Muscle of leg (tissue), 3 donors: ENCODE measurements at regions not wholly inside any gene's neighbourhood (a gene's known extent, or its start where the extent isn't known, plus 50 kb on each side); places are given as distances from the start of the nearest gene placed in this dataset.

Experiments
- DNase-seq: peaks from one replicate; pipeline ENCODE4 v3.0.0; 2013
- H3K27ac ChIP-seq: one replicate; pipeline ENCODE4 v1.5.1; 2013; ENCODE audit warnings: mild to moderate bottlenecking, low read length, control low read depth
- H3K27me3 ChIP-seq: one replicate; pipeline ENCODE4 v1.6.1; 2013; ENCODE audit warnings: low read length; ENCODE audit not compliant: control insufficient read depth, insufficient read depth
- H3K36me3 ChIP-seq: one replicate; pipeline ENCODE4 v1.6.1; 2013; ENCODE audit warnings: low read length; ENCODE audit not compliant: control insufficient read depth, insufficient read depth
- H3K4me1 ChIP-seq: one replicate; pipeline ENCODE4 v1.6.1; 2013; ENCODE audit warnings: low read length; ENCODE audit not compliant: control insufficient read depth, insufficient read depth
- H3K4me3 ChIP-seq: one replicate; pipeline ENCODE4 v1.5.1; 2013; ENCODE audit warnings: low read length, control low read depth
- H3K9me3 ChIP-seq: replicated peaks from 2 replicates; pipeline ENCODE4 v1.6.1; 2013; ENCODE audit warnings: low read depth, low read length; ENCODE audit not compliant: control insufficient read depth
- WGBS: methylation state at CpG from one replicate; pipeline ENCODE4 v1.1.5; 2013; ENCODE audit warnings: missing lambda C conversion rate; ENCODE audit not compliant: insufficient coverage; 5-methylcytosine and 5-hydroxymethylcytosine counted together

DNA sequence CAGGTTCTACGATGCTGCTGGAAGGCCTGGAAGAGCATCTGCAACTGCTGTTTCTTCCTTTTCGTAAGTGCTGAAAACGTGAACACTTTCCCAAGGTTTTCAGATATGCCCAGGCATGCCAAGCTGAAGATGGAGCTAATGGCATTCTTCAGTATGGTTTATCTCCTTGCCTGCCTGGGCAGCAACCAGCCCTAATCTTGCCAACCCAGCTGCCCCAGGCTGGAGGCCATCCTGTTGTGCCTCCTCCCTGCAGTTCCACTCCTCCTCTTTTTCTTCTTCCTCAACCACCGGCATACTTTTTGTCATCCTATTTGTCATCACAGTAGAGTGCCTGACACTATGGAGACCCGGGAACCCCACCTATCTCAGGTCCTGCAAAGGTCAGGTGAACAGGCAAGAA is 1849.3 kb downstream of the TP53TG3F start:
- Histone ChIP-seq H3K27ac (no peak overlapping the region), H3K4me1 (no peaks in the 10 kb centered on the region), H3K27me3 (no peaks in the 10 kb centered on the region), H3K4me3 (no peak overlapping the region), H3K9me3 (peaks cover 56% of the 10 kb centered on the region), H3K36me3 (no peaks in the 10 kb centered on the region)
- no peak for DNase-seq
- 70% methylated on average over 4 of the region's 5 CpGs for WGBS

DNA sequence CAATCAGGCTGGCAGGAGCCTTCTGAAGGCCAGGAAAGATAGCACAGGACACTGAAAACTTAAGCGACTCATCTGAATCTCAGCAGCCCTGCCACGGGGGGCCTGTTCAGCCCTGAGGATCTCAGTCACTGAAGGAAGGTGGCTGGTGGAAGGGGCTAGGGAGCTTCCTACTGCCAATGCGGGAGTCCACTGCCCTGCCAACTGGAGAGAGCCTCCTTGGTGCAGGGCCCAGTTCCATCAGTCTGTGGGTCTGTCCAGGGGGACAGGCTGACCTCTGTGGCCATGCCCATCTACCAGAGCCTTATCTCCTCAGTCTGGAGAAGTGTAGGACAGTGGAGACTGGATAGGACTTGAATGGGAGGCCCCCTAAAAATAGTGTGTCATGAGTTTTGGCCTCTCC is 1851.6 kb downstream of the TP53TG3F start:
- no peak overlapping the region for H3K27ac ChIP-seq
- H3K4me1 ChIP-seq, result no peaks in the 10 kb centered on the region
- no peaks in the 10 kb centered on the region for H3K27me3 ChIP-seq
- no peaks in the 10 kb centered on the region for H3K36me3 ChIP-seq
- DNase-seq, result no peak
- H3K4me3 ChIP-seq, result no peak overlapping the region
- 80% methylated on average over 3 of the region's 3 CpGs for WGBS
- peaks cover 58% of the 10 kb centered on the region for H3K9me3 ChIP-seq

DNA sequence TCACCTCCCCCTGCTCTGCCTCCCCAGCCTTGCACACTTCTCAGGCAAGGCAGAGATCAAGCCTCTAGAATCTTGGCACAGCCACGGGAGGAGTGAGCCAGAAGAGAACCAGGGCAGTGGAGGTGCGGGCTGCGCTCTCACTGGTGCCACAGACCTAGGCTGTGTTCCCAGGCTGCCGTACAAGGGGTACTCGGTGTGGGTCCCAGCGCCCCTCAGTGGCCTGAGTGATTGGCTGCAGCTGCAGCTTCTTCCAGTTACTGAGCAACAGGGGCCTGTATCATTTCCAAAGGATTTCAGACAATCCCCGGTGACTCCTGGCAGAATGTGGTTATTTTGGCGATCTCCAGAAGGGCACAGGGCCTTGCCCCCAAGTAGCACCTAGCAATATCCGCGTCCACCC is 1852.1 kb downstream of the TP53TG3F start:
- no peaks in the 10 kb centered on the region for H3K4me1 ChIP-seq
- DNase-seq, result no peak
- peaks cover 62% of the 10 kb centered on the region for H3K9me3 ChIP-seq
- no peaks in the 10 kb centered on the region for H3K36me3 ChIP-seq
- 63% methylated on average over 10 of the region's 10 CpGs for WGBS
- H3K4me3 ChIP-seq, result no peak overlapping the region
- H3K27me3 ChIP-seq, result no peaks in the 10 kb centered on the region
- H3K27ac ChIP-seq, result no peak overlapping the region

DNA sequence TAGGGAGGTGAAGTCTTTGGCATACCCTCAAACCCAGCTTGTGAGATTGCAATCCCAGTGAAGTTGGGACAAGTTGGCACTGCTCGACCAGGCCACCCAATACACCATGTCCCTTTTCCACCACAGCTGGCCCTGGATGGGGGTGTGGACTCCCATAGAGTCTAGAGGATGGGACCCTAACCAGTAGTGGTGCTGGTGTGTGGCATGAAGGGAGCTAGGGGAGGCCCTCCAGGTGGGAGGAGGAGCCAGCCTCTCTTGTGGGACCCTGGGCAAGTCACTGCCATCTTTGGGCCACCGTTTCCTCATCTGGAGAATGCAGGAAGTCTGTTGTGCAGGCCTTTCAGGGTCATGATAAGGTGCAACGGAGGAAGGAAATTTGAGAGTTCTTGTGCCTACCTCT is 1854.9 kb downstream of the TP53TG3F start:
- Histone ChIP-seq H3K9me3 (peaks cover 47% of the 10 kb centered on the region), H3K4me1 (no peaks in the 10 kb centered on the region), H3K36me3 (no peaks in the 10 kb centered on the region), H3K4me3 (no peak overlapping the region), H3K27me3 (no peaks in the 10 kb centered on the region), H3K27ac (no peak overlapping the region)
- no peak for DNase-seq
- 20% methylated on average over 1 of the region's 3 CpGs for WGBS

DNA sequence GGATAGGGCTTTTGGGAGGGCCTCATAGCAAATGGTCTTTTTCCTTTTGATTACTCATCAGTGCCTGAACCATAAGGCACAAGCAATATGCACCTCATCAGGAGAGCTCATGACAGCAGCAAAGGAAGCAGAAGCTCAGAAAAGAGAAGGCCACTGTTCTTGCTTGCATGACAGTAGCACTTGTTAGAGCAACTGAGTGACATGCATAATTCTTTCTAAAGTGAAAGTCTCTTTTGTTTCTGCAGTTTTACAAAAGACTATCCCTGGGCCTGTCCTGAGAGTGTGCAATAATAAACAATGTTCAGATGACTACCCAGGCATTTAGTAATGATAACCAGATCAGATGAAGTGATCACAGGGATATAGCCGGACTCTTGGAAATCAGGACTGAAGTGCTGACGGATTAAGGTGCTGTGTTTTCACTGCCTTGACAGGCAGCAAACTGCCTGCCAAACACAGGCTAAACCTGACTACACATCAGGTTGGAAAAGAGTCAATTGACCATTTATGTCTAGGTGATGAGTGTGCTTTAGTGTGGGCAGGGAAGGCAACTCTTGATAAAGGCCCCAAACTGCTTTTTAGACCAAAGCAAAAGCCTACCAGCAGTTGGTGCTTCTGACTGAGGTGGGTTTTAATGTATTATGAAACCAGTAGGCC is 1860.3 kb downstream of the TP53TG3F start:
- no peaks in the 10 kb centered on the region for H3K36me3 ChIP-seq
- 40% methylated on average over 1 of the region's 2 CpGs for WGBS
- DNase-seq, result no peak
- no peak overlapping the region for H3K27ac ChIP-seq
- no peaks in the 10 kb centered on the region for H3K27me3 ChIP-seq
- no peak overlapping the region for H3K4me3 ChIP-seq
- peaks cover 30% of the 10 kb centered on the region for H3K9me3 ChIP-seq
- no peaks in the 10 kb centered on the region for H3K4me1 ChIP-seq

DNA sequence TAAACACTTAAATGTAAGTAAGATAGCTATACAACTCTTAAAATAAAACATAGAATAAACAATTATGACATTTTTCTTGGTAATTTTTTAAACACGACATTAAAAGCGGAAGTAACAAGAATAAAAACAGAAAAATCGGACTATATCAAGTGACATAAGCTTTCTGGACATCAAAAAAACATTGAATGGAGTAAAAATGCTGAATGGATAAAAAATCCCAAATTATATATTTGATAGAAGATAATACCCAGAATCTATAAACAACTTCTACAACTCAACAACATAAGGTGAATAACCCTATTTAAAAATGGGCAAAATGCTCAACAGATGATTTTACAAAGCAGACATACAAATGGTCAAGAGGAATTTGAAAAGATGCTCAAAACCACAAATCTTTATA is 1866.5 kb downstream of the TP53TG3F start:
- DNase-seq, result no peak
- Histone ChIP-seq H3K27me3 (no peaks in the 10 kb centered on the region), H3K9me3 (peaks cover 16% of the 10 kb centered on the region), H3K4me3 (no peak overlapping the region), H3K36me3 (no peaks in the 10 kb centered on the region), H3K27ac (no peak overlapping the region), H3K4me1 (no peaks in the 10 kb centered on the region)
- WGBS, result no CpG with 5 or more reads among the region's 3 CpGs

DNA sequence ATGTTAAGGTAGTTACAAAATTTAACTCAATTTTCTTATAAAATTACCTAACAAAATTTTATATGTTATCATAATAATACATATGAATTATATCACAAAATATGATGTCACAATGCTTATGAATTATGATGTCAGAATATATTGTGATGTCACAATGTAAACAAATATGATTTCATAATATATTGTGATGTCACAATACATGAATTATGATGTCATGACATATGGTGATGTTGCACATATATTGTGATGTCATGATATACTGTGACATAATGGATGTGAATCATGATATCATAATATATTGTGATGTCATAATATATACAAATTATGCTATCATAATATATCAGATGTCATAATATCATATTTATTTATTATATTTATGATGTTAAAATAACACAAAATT is 1879.9 kb downstream of the TP53TG3F start:
- no peak overlapping the region for H3K27ac ChIP-seq
- no peak for DNase-seq
- no peak overlapping the region for H3K4me3 ChIP-seq
- no peaks in the 10 kb centered on the region for H3K4me1 ChIP-seq
- H3K9me3 ChIP-seq, result peaks cover 35% of the 10 kb centered on the region
- H3K27me3 ChIP-seq, result no peaks in the 10 kb centered on the region
- H3K36me3 ChIP-seq, result no peaks in the 10 kb centered on the region

DNA sequence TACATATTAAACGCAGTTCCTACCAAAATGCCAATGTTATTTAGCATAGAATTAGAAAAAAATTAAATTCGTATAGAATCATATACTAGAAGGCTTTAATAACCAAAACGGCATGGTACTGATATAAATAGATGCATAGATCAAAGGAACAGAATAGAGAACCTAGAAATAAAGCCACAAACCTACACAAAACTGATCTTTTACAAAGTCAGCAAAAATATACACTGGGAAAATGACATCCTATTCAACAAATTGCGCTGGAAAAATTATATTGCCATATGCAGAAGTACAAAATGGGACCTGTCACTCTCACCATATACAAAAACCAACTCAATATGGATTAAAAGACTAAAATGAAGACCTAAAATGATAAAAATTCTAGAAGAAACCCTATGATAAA is 1882.6 kb downstream of the TP53TG3F start:
- no peaks in the 10 kb centered on the region for H3K4me1 ChIP-seq
- no peaks in the 10 kb centered on the region for H3K36me3 ChIP-seq
- no peak overlapping the region for H3K27ac ChIP-seq
- no CpG with 5 or more reads among the region's 4 CpGs for WGBS
- H3K27me3 ChIP-seq, result no peaks in the 10 kb centered on the region
- no peak for DNase-seq
- H3K9me3 ChIP-seq, result peaks cover 26% of the 10 kb centered on the region
- no peak overlapping the region for H3K4me3 ChIP-seq

DNA sequence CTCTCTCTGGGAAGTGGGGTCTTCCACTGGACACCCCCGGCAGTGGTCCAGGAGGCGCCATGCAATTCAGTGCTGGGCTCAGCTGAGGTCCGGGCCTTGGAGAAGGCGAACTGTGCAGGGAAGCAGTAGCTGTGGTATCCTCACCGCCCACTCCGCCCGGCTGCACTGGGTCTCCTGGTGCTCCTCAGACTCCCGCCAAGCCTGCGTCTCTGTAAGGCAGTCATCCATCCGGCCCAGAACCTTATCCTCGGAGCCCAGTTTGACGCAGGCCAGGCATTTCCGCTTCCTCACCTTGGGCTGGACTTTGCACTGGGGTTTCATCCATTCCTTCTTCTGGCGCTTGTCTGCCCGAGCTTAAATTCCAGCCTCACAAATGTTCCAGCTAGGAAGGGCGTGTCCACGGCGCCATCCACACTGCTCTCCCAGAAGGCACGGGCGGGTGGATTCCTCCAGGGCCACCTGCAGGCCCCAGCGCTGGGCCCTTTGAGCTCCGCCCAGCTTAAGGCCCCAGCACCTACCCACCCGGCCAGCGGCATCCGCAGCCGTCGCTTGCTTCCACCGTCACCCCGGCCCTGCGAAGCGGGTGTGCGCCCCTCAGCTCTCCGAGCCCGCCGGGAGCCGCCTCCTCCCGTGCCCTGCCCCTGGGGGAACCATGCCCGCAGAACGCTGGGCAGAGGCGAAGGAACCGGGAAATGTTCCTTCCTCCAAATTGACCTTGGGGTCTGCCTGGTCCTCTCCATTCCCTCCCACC is 1884.8 kb downstream of the TP53TG3F start:
- no peaks in the 10 kb centered on the region for H3K36me3 ChIP-seq
- H3K27me3 ChIP-seq, result no peaks in the 10 kb centered on the region
- DNase-seq, result no peak
- H3K27ac ChIP-seq, result no peak overlapping the region
- WGBS, result 67% methylated on average over 41 of the region's 41 CpGs
- H3K4me3 ChIP-seq, result no peak overlapping the region
- H3K9me3 ChIP-seq, result peaks cover 26% of the 10 kb centered on the region
- H3K4me1 ChIP-seq, result no peaks in the 10 kb centered on the region

DNA sequence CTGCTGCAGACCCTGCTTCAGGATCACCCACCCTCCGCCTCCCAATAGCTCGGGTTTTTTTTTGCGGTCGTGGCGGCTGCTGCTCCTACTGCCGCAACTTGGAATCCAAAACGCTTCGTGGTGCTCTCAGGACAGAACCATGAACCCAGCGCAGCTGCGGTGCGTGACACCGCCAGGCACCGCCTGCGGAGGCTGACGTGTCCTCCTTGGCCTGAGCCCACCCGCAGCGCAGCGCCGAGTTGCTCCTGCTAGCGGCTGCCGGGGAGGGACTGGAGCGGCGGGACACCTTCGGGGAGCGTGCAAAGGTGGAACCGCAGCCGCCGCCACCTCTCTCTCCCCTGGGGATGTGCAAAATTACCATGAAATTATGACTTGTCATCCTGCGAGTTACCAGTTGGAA is 1893.0 kb downstream of the TP53TG3F start:
- no peaks in the 10 kb centered on the region for H3K27me3 ChIP-seq
- DNase-seq, result no peak
- no peaks in the 10 kb centered on the region for H3K4me1 ChIP-seq
- no peaks in the 10 kb centered on the region for H3K36me3 ChIP-seq
- peaks cover 12% of the 10 kb centered on the region for H3K9me3 ChIP-seq
- H3K4me3 ChIP-seq, result no peak overlapping the region
- WGBS, result 45% methylated on average over 23 of the region's 29 CpGs
- no peak overlapping the region for H3K27ac ChIP-seq
